RWPE2 (cell line): ENCODE measurements at regions not wholly inside any gene's neighbourhood (a gene's known extent, or its start where the extent isn't known, plus 50 kb on each side); places are given as distances from the start of the nearest gene placed in this dataset.

Experiments used
- ATAC-seq: fragments of 200-7000 bp; cut with Tn5 transposase; 3 replicates; pipeline ENCODE4 v1.9.1; 2021; ENCODE audit warnings: low read depth
- DNase-seq: peaks from one replicate; pipeline ENCODE4 v3.0.0-alpha.2; 2020; ENCODE audit warnings: low spot score
- H3K27ac ChIP-seq: fragments of 450-650 bp; 2 replicates; pipeline ENCODE4 v1.5.1; 2017; ENCODE audit warnings: mild to moderate bottlenecking; ENCODE audit not compliant: poor library complexity, severe bottlenecking
- H3K27me3 ChIP-seq: fragments of 250-450 bp; sonication (Bioruptor Pico); 2 replicates; pipeline ENCODE4 v1.5.1; 2021; ENCODE audit warnings: mild to moderate bottlenecking, moderate library complexity; ENCODE audit not compliant: insufficient read depth, poor library complexity, severe bottlenecking
- H3K36me3 ChIP-seq: fragments of 250-450 bp; sonication (Bioruptor Pico); 2 replicates; pipeline ENCODE4 v1.5.1; 2020; ENCODE audit warnings: low read depth, mild to moderate bottlenecking, moderate library complexity
- H3K4me1 ChIP-seq: fragments of 250-450 bp; sonication (Bioruptor Pico); 2 replicates; pipeline ENCODE4 v1.5.1; 2021; ENCODE audit warnings: mild to moderate bottlenecking, moderate library complexity; ENCODE audit not compliant: insufficient read depth, poor library complexity, severe bottlenecking
- H3K4me3 ChIP-seq: fragments of 250-450 bp; sonication (Bioruptor Pico); 2 replicates; pipeline ENCODE4 v1.5.1; 2021; ENCODE audit warnings: mild to moderate bottlenecking, moderate library complexity; ENCODE audit not compliant: severe bottlenecking
- H3K9me3 ChIP-seq: fragments of 250-450 bp; sonication (Bioruptor Pico); 2 replicates; pipeline ENCODE4 v1.5.1; 2021; ENCODE audit warnings: mild to moderate bottlenecking, moderate library complexity; ENCODE audit not compliant: severe bottlenecking
- CTCF ChIP-seq: fragments of 450-650 bp; IDR thresholded peaks from one replicate; pipeline ENCODE4 v1.5.1; 2017; ENCODE audit warnings: mild to moderate bottlenecking, moderate library complexity; ENCODE audit not compliant: poor library complexity, severe bottlenecking

- H3K4me3 ChIP-seq = no peak overlapping the region
- H3K4me1 ChIP-seq = peaks cover 1% of the 10 kb centered on the region
- ATAC-seq (no peak), DNase-seq (no peak)
- H3K27me3 ChIP-seq = no peaks in the 10 kb centered on the region
- no peaks in the 10 kb centered on the region for H3K9me3 ChIP-seq
- H3K36me3 ChIP-seq = no peaks in the 10 kb centered on the region
- TF ChIP-seq CTCF = no peak
- H3K27ac ChIP-seq = no peak overlapping the region
These were observed 162.0 kb upstream of the MAGI2 start for GRCh38 chr7:79615466-79615865.

GRCh38 chr7:79612903-79613302 lies 159.4 kb upstream of the MAGI2 start:
- ATAC-seq = no peak
- DNase-seq = no peak

GRCh38 chr7:79612022-79612421 lies 158.6 kb upstream of the MAGI2 start:
- TF ChIP-seq CTCF = no peak
- Histone ChIP-seq H3K4me3 (no peak overlapping the region), H3K27me3 (no peaks in the 10 kb centered on the region), H3K36me3 (no peaks in the 10 kb centered on the region), H3K9me3 (no peaks in the 10 kb centered on the region), H3K27ac (no peak overlapping the region), H3K4me1 (no peaks in the 10 kb centered on the region)
- DNase-seq (no peak), ATAC-seq (no peak)

More at GRCh38 chr7:79612903-79613302, 159.4 kb upstream of the MAGI2 start:
- Histone ChIP-seq H3K4me3 (no peak overlapping the region), H3K9me3 (no peaks in the 10 kb centered on the region), H3K27me3 (no peaks in the 10 kb centered on the region), H3K4me1 (no peaks in the 10 kb centered on the region), H3K36me3 (no peaks in the 10 kb centered on the region), H3K27ac (no peak overlapping the region)
- TF ChIP-seq CTCF = no peak

GRCh38 chr7:79610748-79611304 lies 157.4 kb upstream of the MAGI2 start:
- no peaks in the 10 kb centered on the region for H3K27me3 ChIP-seq
- no peaks in the 10 kb centered on the region for H3K36me3 ChIP-seq
- no peak overlapping the region for H3K4me3 ChIP-seq
- no peaks in the 10 kb centered on the region for H3K9me3 ChIP-seq
- no peak for TF ChIP-seq CTCF
- no peak overlapping the region for H3K27ac ChIP-seq
- no peak for ATAC-seq
- no peak for DNase-seq
- H3K4me1 ChIP-seq = no peaks in the 10 kb centered on the region

- Histone ChIP-seq H3K4me1 (no peaks in the 10 kb centered on the region), H3K27ac (no peak overlapping the region), H3K9me3 (no peaks in the 10 kb centered on the region), H3K36me3 (no peaks in the 10 kb centered on the region), H3K4me3 (no peak overlapping the region), H3K27me3 (no peaks in the 10 kb centered on the region)
- DNase-seq = no peak
- ATAC-seq = no peak
- no peak for TF ChIP-seq CTCF
These were observed 156.8 kb upstream of the MAGI2 start for GRCh38 chr7:79610313-79610712.
